ENCODE measurements at regions not wholly inside any gene's neighbourhood (a gene's known extent, or its start where the extent isn't known, plus 50 kb on each side); places are given as distances from the start of the nearest gene placed in this dataset.

- DNase-seq: no peak
Measured at GRCh38 chr10:90641731-90642130, 216.1 kb downstream of the HTR7 start.

- no peak for DNase-seq
Measured at GRCh38 chr10:90642136-90642535, 215.7 kb downstream of the HTR7 start.

GRCh38 chr10:90642650-90643049 is 215.2 kb downstream of the HTR7 start:
- DNase-seq: no peak

DNA sequence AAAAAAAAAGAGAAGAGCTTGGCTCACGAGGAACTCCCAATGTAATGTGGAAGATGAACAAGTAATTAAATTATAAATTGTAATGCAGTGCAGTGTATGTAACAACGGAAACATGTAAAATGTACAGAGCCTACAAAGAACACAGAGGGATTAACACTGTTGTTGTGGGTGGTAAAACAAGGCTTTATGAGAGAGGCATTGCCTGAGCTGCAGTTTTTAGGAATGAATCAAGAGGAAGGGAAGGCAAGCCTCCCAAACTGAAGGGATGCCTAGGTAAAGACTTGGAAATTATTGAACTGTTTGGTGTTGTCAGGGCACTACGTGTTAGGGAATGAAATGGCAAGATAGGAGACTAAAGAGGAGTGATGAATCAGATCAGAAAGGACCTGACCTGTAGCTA is 213.7 kb downstream of the HTR7 start:
- no peak for DNase-seq

DNA sequence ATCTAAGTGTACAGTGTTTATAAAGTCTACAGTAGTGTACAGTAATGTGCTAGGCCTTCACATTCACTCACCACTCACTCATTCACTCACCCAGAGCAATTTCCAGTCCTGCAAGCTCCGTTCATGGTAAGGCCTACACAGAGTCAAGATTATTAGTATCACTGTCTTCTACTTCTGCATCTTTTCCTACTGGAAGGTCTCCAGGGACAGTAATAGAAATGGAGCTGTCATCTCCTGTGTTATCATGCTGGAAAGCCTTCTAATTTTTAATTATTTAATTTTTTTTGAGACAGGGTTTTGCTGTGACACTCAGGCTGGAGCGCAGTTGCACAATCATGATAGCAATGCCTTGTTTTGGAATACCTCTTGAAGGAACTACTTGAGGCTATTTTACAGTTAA is 207.0 kb downstream of the HTR7 start:
- DNase-seq: no peak

GRCh38 chr10:90652519-90652918 is 205.3 kb downstream of the HTR7 start:
- no peak for DNase-seq

DNA sequence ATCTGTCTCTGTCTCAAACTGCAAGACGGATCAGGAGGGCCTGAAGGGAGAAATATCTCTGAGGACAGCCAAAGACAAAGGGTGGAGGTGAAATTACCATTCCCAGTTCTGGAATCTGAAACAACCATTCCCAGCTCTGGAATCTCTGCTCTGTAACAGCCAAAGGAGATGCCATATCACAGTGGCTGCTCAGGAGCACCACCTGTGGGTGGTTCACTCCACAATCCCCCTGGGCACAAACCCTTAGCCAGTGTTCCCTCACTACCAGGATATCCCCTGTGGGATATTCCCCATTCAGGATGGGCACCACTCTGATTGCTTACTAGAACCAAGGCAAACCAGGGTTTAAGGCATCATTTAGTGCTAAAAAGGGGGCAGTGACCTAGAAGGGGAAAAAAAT is 199.0 kb downstream of the HTR7 start:
- no peak for DNase-seq

DNA sequence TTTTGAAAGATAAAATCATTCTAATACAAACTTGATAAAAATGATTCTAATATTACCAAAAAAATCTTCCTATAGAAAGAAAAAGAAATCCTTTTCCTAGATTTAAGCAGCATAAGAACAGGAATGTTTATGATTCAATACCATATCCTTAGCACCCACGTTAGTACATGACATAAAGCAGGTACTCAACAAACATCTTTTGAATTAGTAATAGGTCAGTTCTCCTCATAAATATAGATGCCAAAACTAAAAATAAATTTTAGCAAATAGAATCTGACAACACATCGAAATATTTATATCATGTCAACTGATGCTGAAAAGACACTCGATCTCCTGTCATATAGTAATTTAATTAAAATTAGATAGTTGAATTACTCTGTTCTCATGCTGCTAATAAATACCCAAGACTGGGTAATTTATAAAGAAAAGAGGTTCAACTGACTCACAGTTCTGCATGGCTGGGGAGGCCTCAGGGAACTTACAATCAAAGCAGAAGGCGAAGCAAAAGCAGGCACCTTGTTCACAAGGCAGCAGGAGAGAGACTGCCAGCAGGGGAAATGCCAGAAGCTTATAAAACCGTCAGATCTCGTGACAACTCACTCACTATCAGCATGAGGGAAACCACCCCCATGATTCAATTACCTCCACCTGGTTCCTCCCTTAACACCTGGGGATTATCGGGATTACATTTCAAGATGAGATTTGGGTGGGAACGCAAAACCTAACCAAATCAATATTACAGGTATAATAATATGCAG is 191.8 kb downstream of the HTR7 start:
- DNase-seq: no peak

- no peak for DNase-seq
Measured at GRCh38 chr10:90674461-90674860, 183.4 kb downstream of the HTR7 start.

DNA sequence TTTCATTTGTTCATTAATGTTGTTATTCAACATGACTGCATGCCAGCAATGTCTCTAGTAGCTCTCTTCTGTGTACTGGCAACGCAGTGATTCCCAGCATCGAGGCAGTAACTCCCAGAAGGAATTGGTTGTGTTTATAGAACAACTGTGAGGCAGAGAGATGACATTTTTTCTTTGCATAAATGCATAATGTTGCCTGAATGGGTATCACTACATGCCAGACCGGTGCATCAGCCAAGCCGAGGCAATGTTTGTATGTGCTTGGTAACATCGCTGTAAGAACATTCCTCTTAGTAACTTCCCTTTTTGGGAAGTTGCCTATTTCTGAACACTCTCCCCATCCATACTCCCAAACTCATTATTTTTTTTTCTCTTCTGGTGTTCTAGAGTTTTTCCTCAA is 182.9 kb downstream of the HTR7 start:
- DNase-seq: no peak

- no peak for DNase-seq
Measured at GRCh38 chr10:90675621-90676020, 182.2 kb downstream of the HTR7 start.
